ENCODE measurements at regions not wholly inside any gene's neighbourhood (a gene's known extent, or its start where the extent isn't known, plus 50 kb on each side); places are given as distances from the start of the nearest gene placed in this dataset.

DNA sequence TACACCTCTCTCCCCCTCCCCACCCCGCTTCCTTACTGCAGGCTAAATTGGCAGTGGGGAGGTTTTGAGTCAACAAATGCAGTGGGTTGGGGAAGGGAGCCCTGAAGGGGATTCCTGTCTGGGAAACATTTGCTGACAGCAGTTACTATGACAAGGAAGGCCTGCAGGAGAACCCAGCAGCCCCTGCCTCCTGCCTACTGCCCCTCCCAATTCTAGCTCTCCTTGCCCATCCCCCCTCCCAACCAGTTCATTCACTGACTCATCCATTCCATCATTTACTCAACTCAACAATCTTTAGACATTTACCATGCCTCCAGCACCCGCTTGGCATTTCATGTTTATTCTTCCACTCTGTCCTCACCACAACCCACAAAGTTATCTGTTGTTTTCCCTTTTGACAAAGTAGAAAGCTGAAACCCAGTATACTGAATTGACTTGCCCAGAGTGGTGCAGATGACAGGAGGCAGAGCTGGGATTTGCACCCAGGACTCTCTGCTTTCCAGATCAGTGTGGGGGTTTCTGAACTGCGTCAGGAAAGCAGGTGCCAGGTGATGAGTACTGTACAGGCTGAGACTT, 75.0 kb downstream of the MAGEF1 start:
- H3K27me3 ChIP-seq, result no peaks in the 10 kb centered on the region
- DNase-seq (no peak), ATAC-seq (peak in 1 of 4 donors; percentile 5)
- no peaks in the 10 kb centered on the region for H3K9me3 ChIP-seq
- no peak overlapping the region for H3K27ac ChIP-seq
- no peak for TF ChIP-seq POLR2A (IDR thresholded peaks at IDR 0.05)
- TF ChIP-seq, protein P1, sequence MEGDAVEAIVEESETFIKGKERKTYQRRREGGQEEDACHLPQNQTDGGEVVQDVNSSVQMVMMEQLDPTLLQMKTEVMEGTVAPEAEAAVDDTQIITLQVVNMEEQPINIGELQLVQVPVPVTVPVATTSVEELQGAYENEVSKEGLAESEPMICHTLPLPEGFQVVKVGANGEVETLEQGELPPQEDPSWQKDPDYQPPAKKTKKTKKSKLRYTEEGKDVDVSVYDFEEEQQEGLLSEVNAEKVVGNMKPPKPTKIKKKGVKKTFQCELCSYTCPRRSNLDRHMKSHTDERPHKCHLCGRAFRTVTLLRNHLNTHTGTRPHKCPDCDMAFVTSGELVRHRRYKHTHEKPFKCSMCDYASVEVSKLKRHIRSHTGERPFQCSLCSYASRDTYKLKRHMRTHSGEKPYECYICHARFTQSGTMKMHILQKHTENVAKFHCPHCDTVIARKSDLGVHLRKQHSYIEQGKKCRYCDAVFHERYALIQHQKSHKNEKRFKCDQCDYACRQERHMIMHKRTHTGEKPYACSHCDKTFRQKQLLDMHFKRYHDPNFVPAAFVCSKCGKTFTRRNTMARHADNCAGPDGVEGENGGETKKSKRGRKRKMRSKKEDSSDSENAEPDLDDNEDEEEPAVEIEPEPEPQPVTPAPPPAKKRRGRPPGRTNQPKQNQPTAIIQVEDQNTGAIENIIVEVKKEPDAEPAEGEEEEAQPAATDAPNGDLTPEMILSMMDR (IDR thresholded peaks at IDR 0.05), result no peak
- intact Hi-C loops (cut with DNase I), result no loop called here
- H3K4me1 ChIP-seq, result peaks cover 0 to 37% (median 6%) of the 10 kb centered on the region in 12 donors
- H3K4me3 ChIP-seq, result no peak overlapping the region
- 86 to 93% (median 89%) methylated on average over 3 of the region's 3 CpGs for WGBS, 4 donors
- H3K36me3 ChIP-seq, result no peaks in the 10 kb centered on the region

DNA sequence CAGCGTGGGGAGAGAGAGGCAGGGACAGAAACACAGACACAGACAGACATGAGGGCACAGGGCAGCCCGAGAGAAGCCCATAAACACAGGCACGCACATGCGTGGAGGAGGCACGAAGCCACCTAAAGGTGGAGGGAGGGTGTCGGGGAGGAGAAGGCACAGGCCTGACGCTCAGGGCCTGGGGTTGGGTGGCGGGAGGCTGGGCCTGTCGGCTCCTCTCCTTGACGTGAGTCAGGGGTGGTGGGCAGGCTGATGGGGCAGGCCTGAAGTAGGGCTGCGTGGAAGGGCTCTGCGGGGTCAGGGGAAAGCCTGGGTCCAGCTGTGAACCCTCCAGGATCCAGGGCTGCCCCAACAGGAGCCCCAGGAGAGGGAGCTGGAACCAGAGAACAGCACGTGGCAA, 74.2 kb downstream of the EPHB3 start:
- H3K4me1 ChIP-seq, result peaks cover 0 to 37% (median 6%) of the 10 kb centered on the region in 12 donors
- no peak overlapping the region for H3K4me3 ChIP-seq
- no peaks in the 10 kb centered on the region for H3K27me3 ChIP-seq
- H3K36me3 ChIP-seq, result no peaks in the 10 kb centered on the region
- no peak for ATAC-seq
- TF ChIP-seq, protein P1 (IDR thresholded peaks at IDR 0.05), result no peak
- no peak for TF ChIP-seq POLR2A (IDR thresholded peaks at IDR 0.05)
- peak in 1 of 5 donors; percentile 29 for DNase-seq
- WGBS, 4 donors, result 76 to 87% (median 77%) methylated on average over 13 of the region's 13 CpGs
- intact Hi-C loops (cut with DNase I), result no loop called here
- H3K27ac ChIP-seq, result no peak overlapping the region
- H3K9me3 ChIP-seq, result no peaks in the 10 kb centered on the region

DNA sequence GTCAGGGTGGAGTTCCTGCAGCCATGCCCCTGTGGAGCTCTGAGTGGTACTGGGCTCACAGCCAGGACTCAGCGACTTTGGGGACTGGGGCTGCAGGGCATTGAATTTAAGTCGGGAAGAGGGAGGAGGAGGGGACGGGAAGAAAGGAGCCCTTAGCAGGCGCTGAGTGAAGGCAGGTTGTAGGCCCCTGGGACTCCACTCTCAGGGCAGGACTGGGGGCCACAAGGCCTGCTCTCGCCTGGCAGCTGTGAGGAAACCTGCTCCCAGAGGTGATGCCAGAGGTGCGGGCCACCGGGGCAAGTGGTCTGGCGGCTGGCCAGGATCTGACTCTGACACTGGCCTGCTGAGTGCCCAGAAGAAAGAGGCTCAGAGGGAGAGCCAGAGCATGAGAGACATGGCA, 73.5 kb downstream of the EPHB3 start:
- Histone ChIP-seq H3K27ac (no peak overlapping the region), H3K36me3 (no peaks in the 10 kb centered on the region), H3K9me3 (no peaks in the 10 kb centered on the region), H3K4me1 (peaks cover 0 to 37% (median 6%) of the 10 kb centered on the region in 12 donors), H3K4me3 (no peak overlapping the region), H3K27me3 (no peaks in the 10 kb centered on the region)
- peak in 2 of 5 donors; percentile 64 to 72 for DNase-seq
- ATAC-seq, result peak in 3 of 4 donors; percentile 14 to 44 (median 38)
- intact Hi-C loops (cut with DNase I), result no loop called here
- TF ChIP-seq POLR2A (IDR thresholded peaks at IDR 0.05), result no peak
- TF ChIP-seq, protein P1 (IDR thresholded peaks at IDR 0.05), result no peak
- 31 to 46% (median 39%) methylated on average over 8 of the region's 8 CpGs for WGBS, 4 donors

DNA sequence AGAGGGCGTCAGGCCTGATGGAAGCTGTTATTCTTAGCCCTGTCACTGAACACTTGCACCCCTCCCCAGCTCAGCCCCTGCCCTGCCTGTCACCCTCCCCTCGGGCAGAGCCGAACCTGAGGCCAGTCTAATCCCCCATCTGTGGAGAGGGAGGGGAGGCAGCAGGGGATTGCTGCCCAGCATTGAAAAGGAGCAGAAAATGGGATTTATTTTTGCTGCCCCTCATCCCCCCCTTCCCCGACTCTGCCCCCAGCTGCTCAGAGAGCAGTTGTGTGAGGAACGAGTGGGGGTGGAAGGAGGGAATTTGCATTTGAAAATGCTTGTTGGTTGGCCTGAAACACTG, 71.6 kb downstream of the EPHB3 start:
- H3K27me3 ChIP-seq, result no peaks in the 10 kb centered on the region
- WGBS, 4 donors, result 52 to 68% (median 64%) methylated on average over 5 of the region's 5 CpGs
- H3K9me3 ChIP-seq, result no peaks in the 10 kb centered on the region
- intact Hi-C loops (cut with DNase I), result no loop called here
- H3K4me1 ChIP-seq, result peaks cover 0 to 31% (median 6%) of the 10 kb centered on the region in 12 donors
- no peak overlapping the region for H3K27ac ChIP-seq
- ATAC-seq, result peak in 2 of 4 donors; percentile 26 to 33
- H3K36me3 ChIP-seq, result no peaks in the 10 kb centered on the region
- no peak overlapping the region for H3K4me3 ChIP-seq
- no peak for DNase-seq
- TF ChIP-seq, protein P1 (IDR thresholded peaks at IDR 0.05), result no peak
- TF ChIP-seq POLR2A (IDR thresholded peaks at IDR 0.05), result no peak
